Karpas-422 (cell line): ENCODE measurements at regions not wholly inside any gene's neighbourhood (a gene's known extent, or its start where the extent isn't known, plus 50 kb on each side); places are given as distances from the start of the nearest gene placed in this dataset. TPM values are rescaled to one million over a fixed set of nuclear protein-coding genes. Genes with fewer than 3 reads are reported as not detected.

Experiments
- DNase-seq: peaks from one replicate; pipeline ENCODE4 v3.0.0-alpha.2; 2015
- H2AFZ ChIP-seq: fragments of 200-600 bp; sonication (generic); 2 replicates; pipeline ENCODE4 v1.6.1; 2014; ENCODE audit warnings: antibody characterized with exemption, low read length, mixed read lengths
- H3K27ac ChIP-seq: fragments of 200-600 bp; sonication (generic); 2 replicates; pipeline ENCODE4 v1.5.1; 2014; ENCODE audit warnings: mild to moderate bottlenecking, low read length, moderate library complexity
- H3K27me3 ChIP-seq: fragments of 200-600 bp; sonication (generic); 2 replicates; pipeline ENCODE4 v1.6.1; 2014; ENCODE audit warnings: low read length, mixed read lengths
- H3K36me3 ChIP-seq: fragments of 200-600 bp; sonication (generic); 2 replicates; pipeline ENCODE4 v1.6.1; 2014; ENCODE audit warnings: low read length, mixed read lengths; ENCODE audit not compliant: insufficient read depth
- H3K4me1 ChIP-seq: fragments of 200-600 bp; sonication (generic); 2 replicates; pipeline ENCODE4 v1.6.1; 2014; ENCODE audit warnings: mild to moderate bottlenecking, low read length, mixed read lengths
- H3K4me2 ChIP-seq: fragments of 200-600 bp; sonication (generic); 2 replicates; pipeline ENCODE4 v1.6.1; 2014; ENCODE audit warnings: low read length, low read depth, mild to moderate bottlenecking; ENCODE audit not compliant: poor library complexity, severe bottlenecking
- H3K4me3 ChIP-seq: fragments of 200-600 bp; sonication (generic); 2 replicates; pipeline ENCODE4 v1.5.1; 2014; ENCODE audit warnings: mild to moderate bottlenecking, antibody characterized with exemption, low read length, mixed read lengths
- H3K79me2 ChIP-seq: fragments of 200-600 bp; sonication (generic); 2 replicates; pipeline ENCODE4 v1.6.1; 2014; ENCODE audit warnings: mild to moderate bottlenecking, low read length, mixed read lengths
- H3K9ac ChIP-seq: fragments of 200-600 bp; sonication (generic); 2 replicates; pipeline ENCODE4 v1.6.0; 2014; ENCODE audit warnings: low read length
- H3K9me2 ChIP-seq: fragments of 200-600 bp; sonication (generic), shearing (Covaris generic); replicated peaks from 2 replicates; pipeline ENCODE4 v1.6.0; 2014; ENCODE audit warnings: mild to moderate bottlenecking, low read length, moderate library complexity; ENCODE audit not compliant: insufficient read depth
- H3K9me3 ChIP-seq: fragments of 300-700, 200-600 bp; sonication (generic); 2 replicates; pipeline ENCODE4 v1.6.1; 2014; ENCODE audit warnings: low read length, mixed read lengths
- H4K20me1 ChIP-seq: fragments of 200-600 bp; sonication (generic); 2 replicates; pipeline ENCODE4 v1.6.1; 2014; ENCODE audit warnings: mild to moderate bottlenecking, antibody characterized with exemption, low read length, low read depth; ENCODE audit not compliant: insufficient read depth
- small RNA-seq: library from RNA; depleted of rRNA; stranded (forward); fragments of <200 nt; gene quantifications from one replicate; pipeline ENCODE3, GENCODE V24; 2014

DNA sequence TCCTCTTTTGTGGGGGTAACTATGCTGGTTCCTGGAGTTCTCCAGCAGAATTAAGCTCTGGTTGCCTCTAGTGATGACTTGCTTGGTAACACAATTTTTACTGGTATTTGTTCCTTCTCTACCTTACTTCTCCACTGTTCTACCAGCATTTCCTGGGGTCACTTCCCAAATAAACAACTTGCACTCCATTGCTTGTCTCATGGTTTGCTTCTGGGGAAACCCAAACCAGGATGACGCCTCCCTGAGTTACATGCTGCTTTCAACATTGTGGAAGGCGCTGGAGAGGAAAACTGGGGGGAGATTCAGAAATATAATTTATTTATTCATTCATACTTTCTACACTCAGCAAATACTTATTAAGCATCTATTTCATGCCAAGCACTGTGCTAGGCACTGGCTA is 55.3 kb upstream of the AK4 start:
- Histone ChIP-seq H3K27ac (no peak overlapping the region), H3K4me2 (no peak overlapping the region), H2AFZ (no peak overlapping the region), H3K9ac (no peak overlapping the region), H3K79me2 (no peaks in the 10 kb centered on the region), H3K4me3 (no peak overlapping the region), H3K27me3 (no peaks in the 10 kb centered on the region), H3K36me3 (no peaks in the 10 kb centered on the region), H3K9me3 (no peaks in the 10 kb centered on the region), H3K9me2 (no peaks in the 10 kb centered on the region), H4K20me1 (no peaks in the 10 kb centered on the region), H3K4me1 (no peaks in the 10 kb centered on the region)
- no peak for DNase-seq

- no peak for DNase-seq
- Histone ChIP-seq H3K4me2 (no peak overlapping the region), H4K20me1 (no peaks in the 10 kb centered on the region), H3K9me3 (no peaks in the 10 kb centered on the region), H3K36me3 (no peaks in the 10 kb centered on the region), H3K27ac (no peak overlapping the region), H3K9ac (no peak overlapping the region), H3K27me3 (no peaks in the 10 kb centered on the region), H2AFZ (no peak overlapping the region), H3K4me1 (no peaks in the 10 kb centered on the region), H3K9me2 (no peaks in the 10 kb centered on the region), H3K79me2 (no peaks in the 10 kb centered on the region), H3K4me3 (no peak overlapping the region)
Observed at GRCh38 chr1:65097076-65097475, 50.9 kb upstream of the AK4 start.

Small RNAs in the stretch of these regions (small RNA-seq; reads per million reads assigned to genes)
- 0.32 reads per million for gene MIR101-1
- not detected for gene MIR3671
- not detected for gene MRPS21P1
- gene RNU6-1176P, result not detected
